A673 (cell line): ENCODE measurements at regions not wholly inside any gene's neighbourhood (a gene's known extent, or its start where the extent isn't known, plus 50 kb on each side); places are given as distances from the start of the nearest gene placed in this dataset.

Experiments
- BruUV-seq: library from RNA; stranded (reverse); fragments of 400-500 nt; replicated peaks from 2 replicates; lab custom pipeline; 2021; lab: Mats Ljungman, UMichigan
- CTCF ChIA-PET: fragments of 300-600 bp; sonication (Branson Sonifier 250); formaldehyde crosslinking; loops from one replicate; lab custom pipeline; 2022; ENCODE audit warnings: antibody characterized with exemption; lab: Charles Lee
- POLR2A ChIA-PET: fragments of 300-600 bp; sonication (Branson Sonifier 250); formaldehyde crosslinking; loops from one replicate; lab custom pipeline; 2022; ENCODE audit warnings: antibody characterized with exemption; ENCODE audit not compliant: low non-redundant PET; lab: Charles Lee
- DNase-seq: peaks from one replicate; pipeline ENCODE4 v3.0.0-alpha.2; 2015; ENCODE audit warnings: low spot score
- H3K27ac ChIP-seq: fragments of 200-600 bp; sonication (generic); 2 replicates; pipeline ENCODE4 v1.5.1; 2016; ENCODE audit warnings: mixed run types, low read depth, mild to moderate bottlenecking, mixed read lengths, antibody characterized with exemption, low read length; ENCODE audit not compliant: poor library complexity, severe bottlenecking
- H3K27me3 ChIP-seq: fragments of 200-600 bp; sonication (generic); replicated peaks from 2 replicates; pipeline ENCODE4 v1.6.1; 2017; ENCODE audit warnings: mixed run types, low read depth, mild to moderate bottlenecking, mixed read lengths, antibody characterized with exemption, low read length; ENCODE audit not compliant: insufficient read depth, poor library complexity
- H3K36me3 ChIP-seq: fragments of 200-600 bp; sonication (generic); 2 replicates; pipeline ENCODE4 v1.6.1; 2016; ENCODE audit warnings: mixed run types, mild to moderate bottlenecking, mixed read lengths, antibody characterized with exemption, low read length; ENCODE audit not compliant: insufficient read depth, poor library complexity, severe bottlenecking
- H3K4me1 ChIP-seq: fragments of 200-600 bp; sonication (generic); 2 replicates; pipeline ENCODE4 v1.6.1; 2017; ENCODE audit warnings: mixed run types, mild to moderate bottlenecking, mixed read lengths, antibody characterized with exemption, low read length; ENCODE audit not compliant: insufficient read depth, poor library complexity, severe bottlenecking
- H3K4me3 ChIP-seq: fragments of 200-600 bp; sonication (generic); 2 replicates; pipeline ENCODE4 v1.5.1; 2016; ENCODE audit warnings: low read depth, mixed run types, mild to moderate bottlenecking, mixed read lengths, low read length; ENCODE audit not compliant: poor library complexity, severe bottlenecking
- H3K9me3 ChIP-seq: fragments of 200-600 bp; sonication (generic); 2 replicates; pipeline ENCODE4 v1.6.1; 2016; ENCODE audit warnings: mixed run types, low read depth, mild to moderate bottlenecking, mixed read lengths, antibody characterized with exemption, low read length; ENCODE audit not compliant: poor library complexity, severe bottlenecking
- EZH2 ChIP-seq: fragments of 200-600 bp; sonication (generic); IDR thresholded peaks from 2 replicates; pipeline ENCODE4 v1.6.1; 2017; ENCODE audit warnings: borderline replicate concordance, low read depth, mild to moderate bottlenecking, mixed read lengths, antibody characterized with exemption, low read length; ENCODE audit not compliant: poor library complexity, severe bottlenecking
- intact Hi-C: fragments of 100-400 bp; cut with micrococcal nuclease; formaldehyde crosslinking; loops from one replicate; pipeline ENCODE4 v1.10.0; 2022; ENCODE audit not compliant: unreplicated experiment
- TF ChIP-seq, protein P1 (sequence below): fragments of 300-800, 200-600 bp; sonication (generic); conservative IDR thresholded peaks from 2 replicates; pipeline ENCODE4 v1.5.1; 2017; ENCODE audit warnings: low read depth, mild to moderate bottlenecking, antibody characterized with exemption, low read length, moderate library complexity, mixed read lengths

GRCh38 chr2:207464007-207464406, 65.8 kb upstream of the CREB1 start:
- TF ChIP-seq EZH2: no peak
- TF ChIP-seq, protein P1, sequence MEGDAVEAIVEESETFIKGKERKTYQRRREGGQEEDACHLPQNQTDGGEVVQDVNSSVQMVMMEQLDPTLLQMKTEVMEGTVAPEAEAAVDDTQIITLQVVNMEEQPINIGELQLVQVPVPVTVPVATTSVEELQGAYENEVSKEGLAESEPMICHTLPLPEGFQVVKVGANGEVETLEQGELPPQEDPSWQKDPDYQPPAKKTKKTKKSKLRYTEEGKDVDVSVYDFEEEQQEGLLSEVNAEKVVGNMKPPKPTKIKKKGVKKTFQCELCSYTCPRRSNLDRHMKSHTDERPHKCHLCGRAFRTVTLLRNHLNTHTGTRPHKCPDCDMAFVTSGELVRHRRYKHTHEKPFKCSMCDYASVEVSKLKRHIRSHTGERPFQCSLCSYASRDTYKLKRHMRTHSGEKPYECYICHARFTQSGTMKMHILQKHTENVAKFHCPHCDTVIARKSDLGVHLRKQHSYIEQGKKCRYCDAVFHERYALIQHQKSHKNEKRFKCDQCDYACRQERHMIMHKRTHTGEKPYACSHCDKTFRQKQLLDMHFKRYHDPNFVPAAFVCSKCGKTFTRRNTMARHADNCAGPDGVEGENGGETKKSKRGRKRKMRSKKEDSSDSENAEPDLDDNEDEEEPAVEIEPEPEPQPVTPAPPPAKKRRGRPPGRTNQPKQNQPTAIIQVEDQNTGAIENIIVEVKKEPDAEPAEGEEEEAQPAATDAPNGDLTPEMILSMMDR: no peak
- BruUV-seq: no TSS peak
- POLR2A ChIA-PET: no interaction called here

DNA sequence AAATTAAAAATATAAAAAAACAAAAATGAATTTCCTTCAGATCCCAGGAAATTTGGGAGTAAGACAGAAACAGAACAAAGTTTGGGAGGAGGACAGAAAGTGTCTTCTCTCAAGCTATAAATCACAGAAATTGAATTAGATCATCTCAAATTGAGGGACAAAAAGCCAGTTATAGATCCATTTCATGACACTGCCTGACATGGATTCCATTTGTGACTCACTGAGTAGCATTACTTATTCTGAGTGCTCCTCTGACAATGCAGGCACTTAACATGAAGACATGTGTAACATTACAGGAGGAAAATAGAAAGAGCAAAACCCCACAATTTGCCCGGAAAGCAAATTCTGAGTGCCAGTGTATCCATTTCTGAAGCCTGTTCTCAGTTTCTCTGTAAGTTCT, 63.9 kb upstream of the CREB1 start:
- intact Hi-C loops: no loop called here
- Histone ChIP-seq H3K36me3 (no peaks in the 10 kb centered on the region), H3K4me1 (no peaks in the 10 kb centered on the region), H3K4me3 (no peak overlapping the region), H3K27me3 (peaks cover 17% of the 10 kb centered on the region), H3K27ac (no peak overlapping the region), H3K9me3 (no peaks in the 10 kb centered on the region)
- TF ChIP-seq EZH2: no peak
- TF ChIP-seq, protein P1: no peak
- CTCF ChIA-PET: no interaction called here
- DNase-seq: no peak
- POLR2A ChIA-PET: no interaction called here
- no TSS peak for BruUV-seq

More at GRCh38 chr2:207464007-207464406, 65.8 kb upstream of the CREB1 start:
- H3K36me3 ChIP-seq: no peaks in the 10 kb centered on the region
- no peaks in the 10 kb centered on the region for H3K4me1 ChIP-seq
- no peak for DNase-seq
- H3K4me3 ChIP-seq: no peak overlapping the region
- intact Hi-C loops: no loop called here
- CTCF ChIA-PET: no interaction called here
- peaks cover 4% of the 10 kb centered on the region for H3K27me3 ChIP-seq
- no peak overlapping the region for H3K27ac ChIP-seq
- no peaks in the 10 kb centered on the region for H3K9me3 ChIP-seq

DNA sequence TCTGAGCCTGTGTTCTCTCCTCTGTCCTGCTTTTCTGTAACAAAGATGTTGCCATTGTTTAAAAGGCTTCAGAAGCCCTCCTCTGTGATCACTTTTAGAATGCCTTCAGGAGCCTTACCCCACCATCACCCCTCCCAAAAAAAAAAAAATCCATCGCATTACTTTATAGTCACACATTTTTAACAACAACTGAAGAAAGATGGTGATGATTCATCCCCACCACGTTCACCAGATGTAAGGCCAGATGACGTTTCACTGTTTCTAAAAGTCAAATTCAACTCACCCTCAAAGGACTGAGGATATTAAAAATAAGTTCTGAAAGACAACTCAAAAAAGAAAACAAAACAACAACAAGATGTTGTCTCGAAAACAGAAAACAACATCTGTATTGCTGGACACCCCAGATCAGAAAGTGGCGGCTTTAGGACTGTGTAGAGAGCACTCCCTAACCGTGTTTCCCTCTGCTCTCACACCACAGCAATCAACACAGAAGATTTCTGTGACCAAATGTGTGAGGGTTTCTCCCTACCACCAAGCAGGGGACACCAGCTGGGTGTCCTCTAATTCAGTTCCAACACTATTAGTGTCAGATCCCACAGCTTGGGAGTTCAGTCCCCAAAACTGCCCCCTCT, 61.9 kb upstream of the CREB1 start:
- no peak overlapping the region for H3K27ac ChIP-seq
- POLR2A ChIA-PET: no interaction called here
- H3K4me1 ChIP-seq: peaks cover 5% of the 10 kb centered on the region

More for the DNA sequence above, 61.9 kb upstream of the CREB1 start:
- no peak for TF ChIP-seq EZH2
- TF ChIP-seq, protein P1: no peak
- intact Hi-C loops: no loop called here
- no TSS peak for BruUV-seq
- Histone ChIP-seq H3K4me3 (no peak overlapping the region), H3K9me3 (no peaks in the 10 kb centered on the region), H3K27me3 (peaks cover 27% of the 10 kb centered on the region), H3K36me3 (no peaks in the 10 kb centered on the region)
- DNase-seq: no peak
- CTCF ChIA-PET: no interaction called here
